Glomerular visceral epithelial cell (primary cell): ENCODE measurements at regions not wholly inside any gene's neighbourhood (a gene's known extent, or its start where the extent isn't known, plus 50 kb on each side); places are given as distances from the start of the nearest gene placed in this dataset.
A peak's percentile ranks its signal among the peaks of the same experiment; 100 is the strongest.
"Not testable (repeated sequence)": the region's sequence is repeated elsewhere in the genome, so short reads cannot be mapped to it uniquely, and the experiment has no call there.

ENCODE experiments used
- DNase-seq: peaks from one replicate; pipeline ENCODE4 v3.0.0-alpha.2; 2016; ENCODE audit errors: extremely low spot score

DNA sequence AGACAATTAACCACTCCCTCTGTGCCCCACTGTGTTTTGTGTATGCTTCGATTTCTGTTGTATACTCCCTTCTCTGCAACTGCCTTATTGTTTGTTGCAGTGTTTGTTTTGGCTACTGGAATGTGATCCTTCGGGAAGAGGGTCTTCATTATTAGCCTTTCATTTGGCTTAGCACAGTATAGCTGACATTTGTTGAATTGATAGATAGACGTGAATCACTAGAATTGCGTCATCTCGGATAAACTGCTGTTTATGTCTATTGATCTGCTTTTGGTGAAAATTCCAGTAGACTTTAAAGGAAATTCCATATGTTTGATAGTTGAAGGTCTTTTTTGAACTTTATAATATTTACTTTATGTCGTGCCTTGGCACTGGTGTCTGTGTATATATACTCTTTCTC, 189.9 kb upstream of the EYA4 start:
- DNase-seq: no peak

DNA sequence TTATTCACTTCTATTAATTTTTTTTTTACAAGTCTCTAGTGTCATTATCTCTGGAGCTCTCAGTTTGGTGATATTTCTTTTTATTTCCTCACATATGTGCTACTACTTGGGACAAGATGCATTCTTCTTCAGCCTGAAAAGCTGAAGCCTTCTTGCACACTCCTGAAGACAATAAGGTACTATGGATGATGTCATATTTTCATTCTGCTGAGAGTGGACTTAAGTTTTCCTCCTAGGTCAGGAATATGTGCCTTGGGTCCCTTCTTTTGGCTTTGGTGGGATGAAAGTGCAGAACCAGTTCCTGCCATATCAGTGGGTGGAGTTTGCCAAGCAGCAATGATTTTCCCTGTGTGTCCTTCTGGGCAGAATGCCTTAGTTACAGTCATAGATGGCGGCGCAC, 188.7 kb upstream of the EYA4 start:
- no peak for DNase-seq

DNA sequence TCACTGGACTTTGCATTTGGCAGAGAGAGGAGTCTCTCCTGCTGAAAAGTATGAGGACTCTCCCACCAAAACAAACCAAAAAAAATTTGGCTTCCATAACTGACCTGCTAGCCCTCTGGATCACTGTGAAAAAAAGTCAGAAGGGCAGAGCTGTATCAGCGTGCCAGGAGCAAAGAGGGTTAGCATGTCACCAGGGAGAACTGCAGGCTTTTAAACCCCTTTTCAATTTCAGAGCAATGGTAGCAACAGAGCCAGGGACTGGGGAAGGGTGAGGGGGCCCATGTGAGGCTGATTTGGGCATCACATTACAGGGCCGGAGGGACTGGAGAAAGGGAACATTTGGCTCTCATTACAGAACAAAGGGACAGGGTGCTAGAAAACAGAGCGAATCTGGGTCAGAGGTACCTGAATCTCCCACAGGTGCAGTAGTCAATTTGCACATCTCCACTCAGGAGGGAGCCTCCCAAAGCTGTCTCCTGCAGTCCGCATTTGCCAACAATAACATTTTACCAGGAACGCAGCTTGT, 185.7 kb upstream of the EYA4 start:
- no peak for DNase-seq

DNA sequence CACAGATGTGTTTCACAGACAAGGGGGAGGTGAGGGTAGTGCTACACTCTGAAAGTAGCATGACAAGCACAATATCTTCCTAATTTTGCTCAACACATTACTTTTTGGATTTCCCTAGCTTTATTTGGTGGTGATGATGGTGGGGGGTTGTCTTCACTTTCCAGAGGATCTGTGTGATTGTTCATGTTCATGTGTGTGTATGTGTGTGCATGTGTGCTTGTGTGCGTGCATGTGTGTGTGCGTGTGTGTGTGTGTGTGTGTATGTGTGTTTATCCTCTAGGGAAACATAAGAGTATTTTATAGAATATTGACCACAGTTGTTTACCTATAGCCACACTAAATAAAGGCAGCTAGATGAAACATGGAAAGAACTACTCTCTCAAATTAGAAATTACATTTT, 183.8 kb upstream of the EYA4 start:
- no peak for DNase-seq

DNA sequence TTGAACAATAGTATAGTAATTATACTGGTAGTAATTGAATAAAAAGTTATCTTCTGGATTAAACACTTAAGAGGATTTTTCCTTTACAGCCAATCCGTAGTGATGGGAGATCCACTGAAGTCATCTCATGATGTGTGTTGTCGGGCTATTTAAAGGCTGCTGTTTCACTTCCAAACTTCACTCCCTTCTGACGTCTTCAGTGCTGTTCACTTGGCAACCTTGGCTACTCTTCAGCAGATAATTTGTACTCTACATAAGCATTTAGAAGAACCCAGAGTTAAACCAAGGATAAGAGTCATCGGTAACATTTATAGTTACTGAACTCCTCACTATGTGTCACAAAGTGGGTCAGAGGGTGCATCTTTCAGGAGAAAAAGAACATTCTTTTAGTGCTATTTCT, 179.1 kb upstream of the EYA4 start:
- DNase-seq: no peak

DNA sequence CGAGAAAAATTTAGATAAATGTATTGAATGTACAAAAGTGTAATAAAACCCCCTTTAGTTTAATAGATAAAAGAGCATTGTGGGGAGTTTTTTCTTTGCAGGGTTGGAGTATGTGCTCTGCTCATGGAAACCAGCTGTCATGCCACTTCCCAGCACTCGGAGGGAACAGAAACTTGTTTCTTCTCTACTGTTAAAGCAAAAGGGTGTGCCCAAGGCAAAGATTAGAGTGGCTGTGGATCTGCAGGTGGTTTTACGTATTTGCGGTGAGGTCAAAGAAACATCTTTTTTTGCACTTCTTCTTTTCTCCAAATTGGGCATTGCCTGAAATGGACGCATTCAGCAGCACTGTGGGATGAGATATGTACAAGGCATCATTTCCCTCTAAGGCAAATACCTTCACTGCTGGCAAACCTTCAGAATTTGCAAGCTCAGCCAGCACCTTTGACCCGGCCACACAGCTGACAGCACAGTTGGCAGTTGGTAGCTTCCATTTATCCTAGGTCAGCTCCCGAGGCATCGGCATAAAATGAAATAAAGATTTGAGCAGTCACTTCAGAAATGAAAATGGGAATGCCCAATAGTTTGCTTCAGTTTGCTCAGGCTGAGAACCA, 178.4 kb upstream of the EYA4 start:
- no peak for DNase-seq

DNA sequence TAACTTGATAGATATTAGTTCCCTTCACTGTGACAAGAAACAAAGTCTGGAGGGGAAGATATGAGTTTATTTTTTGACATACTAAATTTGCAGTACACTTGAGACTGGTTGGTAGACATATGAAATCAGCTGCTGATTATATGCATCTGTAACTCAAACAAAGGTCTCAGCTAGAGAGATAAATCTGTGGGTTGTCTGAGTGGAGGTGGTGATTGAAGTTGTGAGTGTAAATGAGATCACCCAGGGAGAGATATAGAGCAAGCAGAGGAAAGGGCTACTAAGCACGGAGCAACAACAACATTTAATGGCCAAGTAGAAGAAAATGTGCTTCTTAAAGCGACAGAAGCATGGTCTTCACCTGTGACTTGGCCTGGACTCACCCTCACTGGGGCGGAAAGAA, 173.2 kb upstream of the EYA4 start:
- no peak for DNase-seq

DNA sequence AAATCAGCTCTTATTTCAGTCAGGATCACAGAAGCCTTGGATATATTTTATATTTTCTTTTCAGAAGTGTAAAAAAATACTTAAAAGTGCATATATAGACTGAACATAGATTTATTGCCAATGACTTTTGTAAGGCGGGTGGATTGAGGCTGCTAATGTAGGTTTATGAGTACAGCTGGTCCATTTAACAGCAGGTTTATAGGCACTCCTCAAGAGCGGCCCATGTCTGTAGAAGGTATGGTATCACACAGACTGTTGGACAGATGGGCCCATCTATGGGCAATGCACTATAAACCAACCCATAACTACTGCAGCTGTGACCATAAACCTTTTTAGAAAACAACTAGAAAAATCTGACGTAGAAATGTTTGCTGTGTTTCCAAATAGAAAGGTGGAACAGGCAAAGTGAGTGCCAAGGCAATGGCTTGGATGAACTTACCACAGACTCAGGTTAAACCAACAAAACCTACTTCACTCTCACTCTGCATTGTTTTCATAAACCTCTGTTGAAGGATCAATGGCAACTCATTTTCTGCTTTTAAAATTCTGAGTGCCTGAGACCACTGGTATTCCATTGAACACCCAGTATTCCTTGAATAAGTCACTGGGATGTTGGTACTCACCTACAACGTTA, 170.6 kb upstream of the EYA4 start:
- no peak for DNase-seq

DNA sequence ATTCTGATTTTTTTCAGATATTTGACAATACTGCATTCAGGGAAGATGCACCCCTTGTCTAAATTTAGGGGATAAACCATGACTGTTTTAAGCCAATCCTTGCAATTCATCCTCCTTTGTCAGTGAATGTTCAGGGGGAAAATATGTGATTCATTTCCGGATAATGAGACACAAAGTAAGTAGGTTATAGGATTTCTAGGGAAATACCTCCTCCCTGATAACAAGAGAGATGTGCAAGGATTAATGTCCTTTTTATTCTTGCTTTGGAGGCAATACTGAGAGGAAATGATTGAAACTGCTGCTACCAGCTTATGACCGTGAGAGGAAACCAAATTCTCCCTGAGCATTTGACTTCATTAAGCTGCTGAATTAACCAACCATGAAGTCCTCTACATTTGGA, 161.3 kb upstream of the EYA4 start:
- no peak for DNase-seq

DNA sequence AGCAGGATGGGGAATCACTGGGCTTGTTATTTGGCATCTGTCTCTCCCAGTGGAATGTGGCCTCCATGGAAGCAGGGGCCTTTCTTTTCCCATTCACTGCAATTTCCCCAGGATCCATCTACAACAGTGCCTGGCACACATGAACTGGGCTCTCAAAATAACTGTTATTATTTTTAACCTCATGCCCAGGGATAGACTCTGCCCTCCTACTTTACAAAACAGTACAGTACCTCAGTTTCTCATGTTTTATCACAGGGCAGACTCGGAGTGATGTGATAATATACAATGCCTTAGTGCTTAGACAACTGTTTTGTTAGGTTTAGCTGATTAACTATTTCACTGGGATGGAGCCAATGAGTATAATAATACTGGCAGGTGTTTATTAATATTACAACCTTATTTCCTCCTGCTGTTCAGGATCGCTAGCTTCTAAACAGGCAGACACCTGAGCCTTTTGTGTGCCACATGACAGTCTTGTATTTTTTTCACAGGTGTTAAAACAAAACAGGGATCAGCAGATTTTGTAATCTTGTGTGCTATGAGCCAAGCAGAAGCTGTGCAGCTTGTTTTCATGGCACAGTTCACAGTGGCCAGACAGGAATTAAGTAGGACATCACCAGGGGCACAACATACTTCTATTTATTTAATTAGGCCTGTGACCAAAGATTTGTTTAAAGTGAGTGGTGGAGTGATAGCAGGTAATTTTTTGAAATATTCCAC, 157.7 kb upstream of the EYA4 start:
- no peak for DNase-seq

DNA sequence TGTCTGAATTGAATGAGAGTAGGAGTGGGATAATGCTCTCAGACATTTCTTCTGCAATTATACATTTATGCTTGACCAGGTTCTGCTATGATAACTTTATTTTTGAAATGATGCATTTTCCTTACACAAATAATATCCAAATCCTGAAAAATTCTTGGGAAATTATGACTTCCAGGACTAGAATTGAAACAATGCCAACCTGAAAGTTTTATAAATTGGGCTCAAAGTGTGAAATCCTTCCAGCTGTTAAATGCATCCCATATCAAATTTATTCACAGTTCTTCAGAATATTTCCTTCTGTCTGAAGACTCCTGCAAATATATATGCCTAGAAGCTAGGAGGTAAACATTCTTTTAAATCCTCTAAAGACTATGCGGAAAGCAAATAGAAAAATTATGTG, 155.7 kb upstream of the EYA4 start:
- DNase-seq: no peak

DNA sequence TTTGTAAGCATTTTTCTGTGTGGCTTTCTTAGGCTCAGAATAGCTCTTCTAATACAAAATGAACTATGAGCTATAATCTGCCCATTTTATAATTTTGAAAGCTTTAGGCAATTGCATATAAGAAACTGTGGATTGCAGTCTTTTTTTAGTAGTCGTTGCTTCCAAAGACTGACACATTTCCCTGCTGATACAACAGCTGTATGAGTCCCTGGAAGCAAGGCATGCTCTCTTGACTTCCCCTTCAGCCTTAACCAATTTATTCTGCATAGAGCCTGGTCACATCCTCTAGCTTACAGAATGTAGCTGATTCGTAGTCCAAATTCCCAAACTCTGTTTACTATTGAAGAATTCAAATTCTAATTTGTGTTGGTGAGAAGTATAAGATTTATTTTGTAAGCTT, 155.3 kb upstream of the EYA4 start:
- DNase-seq: no peak

DNA sequence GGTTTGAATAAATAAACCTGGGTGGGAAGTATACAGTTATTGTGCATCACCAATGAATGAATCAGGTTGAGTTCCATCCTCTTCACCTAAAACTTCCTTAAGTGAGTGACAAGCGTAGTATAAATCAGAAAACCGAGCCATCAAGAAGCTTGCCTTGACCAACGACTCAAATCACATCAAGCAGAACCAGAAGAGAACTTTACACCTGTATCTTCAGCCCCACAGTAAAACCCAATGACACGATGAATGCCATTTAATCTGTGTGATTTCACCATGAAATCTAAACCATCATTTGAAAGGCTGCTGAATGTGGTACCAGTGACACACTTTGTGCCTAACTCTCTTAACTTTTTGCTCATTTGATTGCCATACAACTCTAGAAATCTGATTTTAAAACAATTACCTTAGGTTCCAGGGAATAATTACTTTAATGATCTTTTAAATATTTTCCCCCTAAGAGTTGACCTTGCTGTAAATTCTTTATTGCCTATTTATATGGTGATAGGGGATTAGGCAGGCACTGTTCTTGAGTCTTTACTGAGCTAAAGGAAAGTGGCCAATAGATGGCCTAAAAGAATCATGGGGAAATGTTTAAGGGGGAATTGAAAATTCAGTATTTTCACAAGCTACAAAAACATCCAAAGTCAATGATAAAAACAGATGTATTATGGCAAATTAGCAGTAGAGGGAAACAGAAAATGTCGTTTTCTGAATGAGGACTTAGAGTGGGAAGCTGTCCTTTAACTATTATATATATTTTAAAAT, 152.0 kb upstream of the EYA4 start:
- DNase-seq: no peak

DNA sequence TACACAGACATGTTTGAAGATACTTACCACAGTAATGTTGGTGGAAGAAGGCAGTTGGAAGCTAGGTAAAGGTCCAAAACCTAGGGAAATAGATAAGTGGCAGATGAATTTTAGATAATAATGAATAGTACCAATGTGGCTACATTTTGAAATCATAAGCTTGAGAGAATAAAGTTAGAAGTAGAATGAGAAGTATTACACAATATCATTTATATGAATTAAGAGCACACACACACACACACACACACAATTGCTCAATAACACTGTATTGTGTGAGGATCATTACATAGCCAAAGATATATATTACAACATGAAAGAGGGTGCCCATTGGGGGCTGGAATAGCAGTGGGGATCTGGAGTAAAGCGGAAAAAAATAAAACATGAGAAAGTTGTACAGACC, 149.0 kb upstream of the EYA4 start:
- DNase-seq: no peak

DNA sequence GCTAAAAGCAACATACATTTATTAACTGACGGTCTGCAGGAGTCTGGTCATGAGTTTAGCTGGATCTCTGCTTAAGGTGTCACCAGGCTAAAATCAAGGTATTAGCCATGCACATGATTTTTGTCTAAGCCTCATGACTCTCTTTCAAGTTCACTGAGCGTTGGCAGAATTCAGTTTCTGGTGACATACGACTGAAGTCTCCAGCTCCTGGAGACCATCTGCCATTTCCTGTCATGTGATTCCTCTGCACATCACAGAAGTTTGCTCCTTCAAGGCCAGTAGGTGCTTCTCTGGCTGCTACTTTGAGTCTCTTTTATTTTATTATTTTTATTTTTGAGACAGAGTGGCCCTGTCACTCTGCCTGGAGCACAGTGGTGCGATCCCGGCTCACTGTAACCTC, 148.4 kb upstream of the EYA4 start:
- DNase-seq: no peak

DNA sequence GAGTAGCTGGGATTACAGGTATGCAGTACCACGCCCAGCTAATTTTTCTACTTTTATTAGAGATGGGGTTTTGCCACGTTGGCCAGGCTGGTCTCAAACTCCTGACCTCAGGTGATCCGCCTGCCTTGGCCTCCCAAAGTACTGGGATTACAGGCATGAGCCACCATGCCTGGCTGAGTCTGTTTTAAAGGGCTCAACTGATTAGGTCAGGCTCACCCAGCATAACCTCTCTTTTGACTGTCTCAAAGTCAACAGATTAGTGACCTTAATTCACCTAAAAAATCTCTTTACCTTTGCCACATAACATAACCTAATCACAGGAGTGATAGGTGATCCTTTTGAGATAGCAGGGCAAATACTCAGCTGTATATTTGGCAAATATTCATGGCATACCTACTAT, 147.9 kb upstream of the EYA4 start:
- DNase-seq: not testable (repeated sequence)

DNA sequence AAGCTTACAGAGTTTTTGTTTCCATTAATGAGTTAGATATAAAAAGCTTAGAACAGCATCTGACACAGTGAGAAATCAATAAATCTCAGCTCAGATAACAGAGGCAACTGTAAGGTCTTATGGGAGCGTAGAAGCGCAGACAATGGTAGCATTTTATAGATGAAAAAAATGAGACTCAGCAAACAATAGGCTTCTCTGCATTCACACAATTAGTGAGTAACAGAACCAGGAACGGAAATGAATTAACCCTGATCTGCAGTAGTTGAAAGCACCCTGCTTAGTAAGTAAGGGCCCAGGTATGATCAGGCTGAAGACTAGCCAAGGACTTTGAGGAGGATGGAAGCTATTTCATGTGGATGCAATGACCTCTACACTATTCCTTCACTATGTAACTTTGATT, 147.2 kb upstream of the EYA4 start:
- DNase-seq: no peak

DNA sequence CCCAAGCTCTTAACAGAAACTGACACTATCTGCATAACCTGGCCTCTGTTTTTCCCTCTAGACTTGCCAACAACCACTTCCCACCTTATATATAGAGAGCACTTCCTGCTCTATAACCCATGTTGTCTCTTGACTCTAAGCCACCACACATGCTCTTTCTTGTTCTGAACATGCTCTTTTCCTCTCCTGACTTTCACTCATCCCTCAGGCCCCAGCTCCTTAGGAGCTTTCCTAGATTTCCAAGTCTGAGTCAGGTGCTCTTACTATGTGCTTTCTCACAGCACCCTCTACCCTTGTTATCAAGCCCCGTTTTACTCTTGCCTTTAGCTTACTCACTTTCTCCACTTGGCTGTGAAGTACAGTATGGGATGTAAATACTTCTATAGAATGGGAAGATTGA, 143.9 kb upstream of the EYA4 start:
- no peak for DNase-seq

DNA sequence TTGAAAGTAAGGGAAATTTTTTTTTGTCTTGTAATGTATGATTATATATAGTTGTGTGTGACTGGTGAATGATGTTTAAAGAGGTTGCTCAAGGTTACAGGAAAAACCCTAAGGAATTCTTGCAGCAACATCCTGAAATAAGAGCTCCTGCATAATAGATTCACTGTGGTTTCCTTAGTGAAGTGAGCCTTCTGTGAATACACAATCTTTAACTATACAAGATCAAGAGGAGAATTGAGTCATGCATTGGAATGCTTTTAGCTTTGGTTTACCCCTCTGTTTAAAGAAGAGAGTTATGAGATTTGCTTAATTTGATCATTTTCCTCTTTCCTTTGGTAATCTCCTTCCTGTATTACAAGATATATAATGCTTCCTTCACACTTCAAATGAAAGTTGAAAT, 141.6 kb upstream of the EYA4 start:
- peak; percentile 83 for DNase-seq

DNA sequence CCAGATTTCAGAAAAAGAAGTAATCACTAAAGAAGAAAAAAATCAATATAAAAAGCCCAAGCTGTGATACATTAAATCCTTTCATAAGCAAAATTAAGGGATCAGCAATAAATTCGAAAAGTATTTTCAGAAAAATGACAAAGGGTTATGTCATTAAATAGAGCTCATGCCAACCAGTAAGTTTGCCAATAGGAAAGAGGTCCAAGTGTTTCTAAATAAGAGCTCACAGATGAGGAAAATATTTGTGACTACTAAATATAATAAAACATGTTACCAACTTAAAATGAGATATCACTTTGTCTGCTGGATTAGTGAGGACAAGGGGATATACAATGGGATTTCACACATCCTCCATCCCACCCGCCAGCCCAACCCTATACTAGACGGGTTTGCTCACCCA, 140.3 kb upstream of the EYA4 start:
- DNase-seq: no peak

DNA sequence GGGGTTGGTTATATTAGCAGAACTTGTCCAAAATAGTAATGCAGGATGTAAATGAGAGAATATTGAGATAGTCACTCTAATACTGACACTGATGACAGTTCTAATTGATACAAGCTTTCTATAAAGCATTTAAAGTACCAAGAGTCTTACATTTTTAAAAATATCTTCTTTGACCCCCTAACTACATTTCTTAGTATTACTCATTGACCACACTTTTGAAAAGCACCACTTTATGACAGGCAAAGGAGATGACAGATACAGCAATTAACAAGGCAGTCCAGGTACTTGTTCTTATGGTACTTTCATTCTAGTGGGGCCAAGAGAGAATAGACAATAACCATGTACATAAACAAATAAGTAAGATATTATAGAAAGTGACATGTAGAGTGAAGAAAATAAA, 139.4 kb upstream of the EYA4 start:
- peak; percentile 34 for DNase-seq

DNA sequence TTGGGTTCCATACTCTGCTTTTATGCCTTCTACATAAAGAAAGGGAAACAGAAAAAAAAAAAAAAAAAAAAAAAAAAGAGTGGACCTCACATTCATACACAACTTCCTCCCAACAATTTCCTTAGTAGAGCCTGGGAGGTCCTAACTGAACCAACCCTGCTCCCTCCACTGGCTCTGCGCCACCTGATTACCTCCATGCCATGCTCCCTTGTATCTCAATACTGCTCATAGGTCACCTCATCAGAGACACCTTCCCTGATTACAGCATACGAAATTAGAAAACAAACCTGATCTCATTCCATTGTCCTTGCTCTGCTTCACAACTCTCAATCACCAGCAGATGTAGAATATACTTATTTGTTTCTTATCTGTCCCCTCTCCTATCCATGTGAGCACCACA, 134.2 kb upstream of the EYA4 start:
- no peak for DNase-seq

DNA sequence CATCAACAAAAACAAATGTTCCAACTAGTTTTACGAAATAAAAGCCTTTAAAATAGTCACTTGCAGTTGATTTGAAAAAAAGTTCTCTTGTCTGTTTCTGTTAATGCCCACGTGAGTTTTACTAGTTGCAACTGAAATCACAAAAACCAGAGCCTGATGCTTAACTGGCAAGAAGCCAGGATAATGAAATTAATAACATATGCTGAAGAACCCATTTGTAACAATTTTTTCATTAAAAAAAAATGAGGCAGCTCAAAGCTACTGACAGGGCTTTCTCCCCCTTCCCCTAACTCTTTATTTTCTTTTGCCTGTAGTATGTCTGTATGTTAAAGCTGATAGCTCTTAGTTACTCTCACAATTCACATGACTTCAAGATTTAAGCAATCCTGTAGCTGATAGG, 132.7 kb upstream of the EYA4 start:
- DNase-seq: no peak
